HepG2 (cell line): ENCODE measurements at regions not wholly inside any gene's neighbourhood (a gene's known extent, or its start where the extent isn't known, plus 50 kb on each side); places are given as distances from the start of the nearest gene placed in this dataset.

Source experiments
- CHCHD3 ChIP-seq: sonication (generic); formaldehyde crosslinking; IDR thresholded peaks from 2 replicates; pipeline ENCODE4 v1.8.0; 2022; ENCODE audit warnings: mild to moderate bottlenecking, missing genetic modification reagents, moderate library complexity
- DNMT1 ChIP-seq: sonication (generic); formaldehyde crosslinking; IDR thresholded peaks from 2 replicates; pipeline ENCODE4 v1.5.1; 2020; ENCODE audit warnings: mild to moderate bottlenecking, missing genetic modification reagents
- KDM2A ChIP-seq: sonication (generic); formaldehyde crosslinking; IDR thresholded peaks from 2 replicates; pipeline ENCODE4 v1.4.0; 2020; ENCODE audit warnings: low read depth, missing genetic modification reagents, borderline replicate concordance
- MAFF ChIP-seq: IDR thresholded peaks from 2 replicates; pipeline ENCODE4 v1.6.1; 2011; ENCODE audit warnings: low read depth, low read length, improper control_type of control experiment
- MTF2 ChIP-seq: sonication (generic); formaldehyde crosslinking; IDR thresholded peaks from 2 replicates; pipeline ENCODE4 v1.5.0; 2020; ENCODE audit warnings: missing genetic modification reagents, borderline replicate concordance
- MZF1 ChIP-seq: sonication (generic); formaldehyde crosslinking; IDR thresholded peaks from 2 replicates; pipeline ENCODE4 v1.8.1; 2023; ENCODE audit warnings: mild to moderate bottlenecking, missing genetic modification reagents, borderline replicate concordance
- SIX1 ChIP-seq: sonication (generic); formaldehyde crosslinking; IDR thresholded peaks from 2 replicates; pipeline ENCODE4 v1.4.0; 2020; ENCODE audit warnings: missing genetic modification reagents, borderline replicate concordance
- SMYD3 ChIP-seq: sonication (generic); formaldehyde crosslinking; IDR thresholded peaks from 2 replicates; pipeline ENCODE4 v1.8.1; 2023; ENCODE audit warnings: mild to moderate bottlenecking, missing genetic modification reagents
- SSRP1 ChIP-seq: IDR thresholded peaks from 2 replicates; pipeline ENCODE4 v1.6.1; 2016; ENCODE audit warnings: control low read depth
- ZBTB3 ChIP-seq: sonication (generic); formaldehyde crosslinking; IDR thresholded peaks from 2 replicates; pipeline ENCODE4 v1.4.0; 2020; ENCODE audit warnings: low read depth, mild to moderate bottlenecking, moderate library complexity, missing genetic modification reagents, borderline replicate concordance
- ZNF326 ChIP-seq: sonication (generic); formaldehyde crosslinking; IDR thresholded peaks from 2 replicates; pipeline ENCODE4 v1.4.0; 2020; ENCODE audit warnings: missing genetic modification reagents, borderline replicate concordance
- ZNF33B ChIP-seq: sonication (generic); formaldehyde crosslinking; IDR thresholded peaks from 2 replicates; pipeline ENCODE4 v1.5.1; 2020; ENCODE audit warnings: mild to moderate bottlenecking, missing genetic modification reagents
- ZNF496 ChIP-seq: sonication (generic); formaldehyde crosslinking; IDR thresholded peaks from 2 replicates; pipeline ENCODE4 v1.8.1; 2023; ENCODE audit warnings: mild to moderate bottlenecking, moderate library complexity, missing genetic modification reagents; ENCODE audit not compliant: insufficient replicate concordance
- ZNF577 ChIP-seq: sonication (generic); formaldehyde crosslinking; IDR thresholded peaks from 2 replicates; pipeline ENCODE4 v1.4.0; 2020; ENCODE audit warnings: mild to moderate bottlenecking, low read depth, missing genetic modification reagents, borderline replicate concordance
- ZNF605 ChIP-seq: sonication (generic); formaldehyde crosslinking; IDR thresholded peaks from 2 replicates; pipeline ENCODE4 v1.8.0; 2022; ENCODE audit warnings: mild to moderate bottlenecking, missing genetic modification reagents
- ZSCAN9 ChIP-seq: IDR thresholded peaks from 2 replicates; pipeline ENCODE4 v1.6.1; 2016; ENCODE audit warnings: borderline replicate concordance
- TF ChIP-seq, protein P1 (sequence below): sonication (generic); formaldehyde crosslinking; IDR thresholded peaks from 2 replicates; pipeline ENCODE4 v1.9.0; 2021; ENCODE audit warnings: missing genetic modification reagents, mild to moderate bottlenecking, borderline replicate concordance
- TF ChIP-seq, protein P2 (sequence below): sonication (generic); formaldehyde crosslinking; IDR thresholded peaks from 2 replicates; pipeline ENCODE4 v1.5.1; 2020; ENCODE audit warnings: missing genetic modification reagents, mild to moderate bottlenecking, borderline replicate concordance
- TF ChIP-seq, protein P3 (sequence below): sonication (generic); formaldehyde crosslinking; conservative IDR thresholded peaks from 2 replicates; pipeline ENCODE4 v1.8.0; 2022; ENCODE audit warnings: low read depth, missing genetic modification reagents
- TF ChIP-seq, protein P4 (sequence below): sonication (generic); formaldehyde crosslinking; IDR thresholded peaks from 2 replicates; pipeline ENCODE4 v1.4.0; 2020; ENCODE audit warnings: missing genetic modification reagents
- TF ChIP-seq, protein P5 (sequence below): sonication (generic); formaldehyde crosslinking; IDR thresholded peaks from 2 replicates; pipeline ENCODE4 v1.8.1; 2022; ENCODE audit warnings: low read depth, mild to moderate bottlenecking, missing genetic modification reagents

DNA sequence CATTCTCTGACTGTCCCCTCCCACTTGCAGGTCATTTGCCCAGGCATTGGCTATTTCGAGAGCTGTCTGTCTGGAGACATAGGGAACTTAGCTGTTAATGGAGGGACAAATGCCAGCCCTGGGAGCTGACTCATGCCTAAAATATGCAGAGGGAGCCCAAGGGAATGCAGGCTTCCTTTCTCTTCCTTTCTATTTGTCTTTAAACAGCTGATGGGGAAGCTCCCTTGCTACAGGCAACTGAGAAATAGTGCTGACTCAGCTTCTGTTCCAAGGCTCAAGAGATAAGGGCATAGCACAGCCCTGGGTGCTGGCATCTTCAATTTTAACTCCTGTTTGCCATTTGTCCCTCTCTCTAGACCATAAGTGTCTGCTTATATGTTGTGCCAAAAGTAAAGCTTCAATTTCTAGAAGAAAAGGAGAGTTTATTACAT, 82.7 kb upstream of the C1GALT1 start (continued):
- TF ChIP-seq, protein P1, sequence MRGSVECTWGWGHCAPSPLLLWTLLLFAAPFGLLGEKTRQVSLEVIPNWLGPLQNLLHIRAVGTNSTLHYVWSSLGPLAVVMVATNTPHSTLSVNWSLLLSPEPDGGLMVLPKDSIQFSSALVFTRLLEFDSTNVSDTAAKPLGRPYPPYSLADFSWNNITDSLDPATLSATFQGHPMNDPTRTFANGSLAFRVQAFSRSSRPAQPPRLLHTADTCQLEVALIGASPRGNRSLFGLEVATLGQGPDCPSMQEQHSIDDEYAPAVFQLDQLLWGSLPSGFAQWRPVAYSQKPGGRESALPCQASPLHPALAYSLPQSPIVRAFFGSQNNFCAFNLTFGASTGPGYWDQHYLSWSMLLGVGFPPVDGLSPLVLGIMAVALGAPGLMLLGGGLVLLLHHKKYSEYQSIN (CRISPR knock-in tag): no peak
- no peak for TF ChIP-seq ZNF605
- no peak for TF ChIP-seq KDM2A (CRISPR knock-in tag)
- TF ChIP-seq SIX1 (CRISPR knock-in tag): no peak
- TF ChIP-seq, protein P2, sequence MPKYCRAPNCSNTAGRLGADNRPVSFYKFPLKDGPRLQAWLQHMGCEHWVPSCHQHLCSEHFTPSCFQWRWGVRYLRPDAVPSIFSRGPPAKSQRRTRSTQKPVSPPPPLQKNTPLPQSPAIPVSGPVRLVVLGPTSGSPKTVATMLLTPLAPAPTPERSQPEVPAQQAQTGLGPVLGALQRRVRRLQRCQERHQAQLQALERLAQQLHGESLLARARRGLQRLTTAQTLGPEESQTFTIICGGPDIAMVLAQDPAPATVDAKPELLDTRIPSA (CRISPR knock-in tag): no peak
- TF ChIP-seq ZSCAN9 (CRISPR knock-in tag): no peak
- TF ChIP-seq ZNF577 (CRISPR knock-in tag): no peak
- TF ChIP-seq MAFF: peak; percentile 100
- 0 out of 2 replicates have a peak, but pooled peaks have one; percentile 46 for TF ChIP-seq SSRP1 (CRISPR knock-in tag)
- TF ChIP-seq, protein P3, sequence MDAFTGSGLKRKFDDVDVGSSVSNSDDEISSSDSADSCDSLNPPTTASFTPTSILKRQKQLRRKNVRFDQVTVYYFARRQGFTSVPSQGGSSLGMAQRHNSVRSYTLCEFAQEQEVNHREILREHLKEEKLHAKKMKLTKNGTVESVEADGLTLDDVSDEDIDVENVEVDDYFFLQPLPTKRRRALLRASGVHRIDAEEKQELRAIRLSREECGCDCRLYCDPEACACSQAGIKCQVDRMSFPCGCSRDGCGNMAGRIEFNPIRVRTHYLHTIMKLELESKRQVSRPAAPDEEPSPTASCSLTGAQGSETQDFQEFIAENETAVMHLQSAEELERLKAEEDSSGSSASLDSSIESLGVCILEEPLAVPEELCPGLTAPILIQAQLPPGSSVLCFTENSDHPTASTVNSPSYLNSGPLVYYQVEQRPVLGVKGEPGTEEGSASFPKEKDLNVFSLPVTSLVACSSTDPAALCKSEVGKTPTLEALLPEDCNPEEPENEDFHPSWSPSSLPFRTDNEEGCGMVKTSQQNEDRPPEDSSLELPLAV (CRISPR knock-in tag): no peak
- TF ChIP-seq, protein P4, sequence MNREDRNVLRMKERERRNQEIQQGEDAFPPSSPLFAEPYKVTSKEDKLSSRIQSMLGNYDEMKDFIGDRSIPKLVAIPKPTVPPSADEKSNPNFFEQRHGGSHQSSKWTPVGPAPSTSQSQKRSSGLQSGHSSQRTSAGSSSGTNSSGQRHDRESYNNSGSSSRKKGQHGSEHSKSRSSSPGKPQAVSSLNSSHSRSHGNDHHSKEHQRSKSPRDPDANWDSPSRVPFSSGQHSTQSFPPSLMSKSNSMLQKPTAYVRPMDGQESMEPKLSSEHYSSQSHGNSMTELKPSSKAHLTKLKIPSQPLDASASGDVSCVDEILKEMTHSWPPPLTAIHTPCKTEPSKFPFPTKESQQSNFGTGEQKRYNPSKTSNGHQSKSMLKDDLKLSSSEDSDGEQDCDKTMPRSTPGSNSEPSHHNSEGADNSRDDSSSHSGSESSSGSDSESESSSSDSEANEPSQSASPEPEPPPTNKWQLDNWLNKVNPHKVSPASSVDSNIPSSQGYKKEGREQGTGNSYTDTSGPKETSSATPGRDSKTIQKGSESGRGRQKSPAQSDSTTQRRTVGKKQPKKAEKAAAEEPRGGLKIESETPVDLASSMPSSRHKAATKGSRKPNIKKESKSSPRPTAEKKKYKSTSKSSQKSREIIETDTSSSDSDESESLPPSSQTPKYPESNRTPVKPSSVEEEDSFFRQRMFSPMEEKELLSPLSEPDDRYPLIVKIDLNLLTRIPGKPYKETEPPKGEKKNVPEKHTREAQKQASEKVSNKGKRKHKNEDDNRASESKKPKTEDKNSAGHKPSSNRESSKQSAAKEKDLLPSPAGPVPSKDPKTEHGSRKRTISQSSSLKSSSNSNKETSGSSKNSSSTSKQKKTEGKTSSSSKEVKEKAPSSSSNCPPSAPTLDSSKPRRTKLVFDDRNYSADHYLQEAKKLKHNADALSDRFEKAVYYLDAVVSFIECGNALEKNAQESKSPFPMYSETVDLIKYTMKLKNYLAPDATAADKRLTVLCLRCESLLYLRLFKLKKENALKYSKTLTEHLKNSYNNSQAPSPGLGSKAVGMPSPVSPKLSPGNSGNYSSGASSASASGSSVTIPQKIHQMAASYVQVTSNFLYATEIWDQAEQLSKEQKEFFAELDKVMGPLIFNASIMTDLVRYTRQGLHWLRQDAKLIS (CRISPR knock-in tag): no peak
- TF ChIP-seq ZNF33B (CRISPR knock-in tag): no peak
- TF ChIP-seq ZBTB3 (CRISPR knock-in tag): no peak
- no peak for TF ChIP-seq DNMT1
- TF ChIP-seq SMYD3: no peak
- no peak for TF ChIP-seq ZNF496 (CRISPR knock-in tag)
- TF ChIP-seq, protein P5, sequence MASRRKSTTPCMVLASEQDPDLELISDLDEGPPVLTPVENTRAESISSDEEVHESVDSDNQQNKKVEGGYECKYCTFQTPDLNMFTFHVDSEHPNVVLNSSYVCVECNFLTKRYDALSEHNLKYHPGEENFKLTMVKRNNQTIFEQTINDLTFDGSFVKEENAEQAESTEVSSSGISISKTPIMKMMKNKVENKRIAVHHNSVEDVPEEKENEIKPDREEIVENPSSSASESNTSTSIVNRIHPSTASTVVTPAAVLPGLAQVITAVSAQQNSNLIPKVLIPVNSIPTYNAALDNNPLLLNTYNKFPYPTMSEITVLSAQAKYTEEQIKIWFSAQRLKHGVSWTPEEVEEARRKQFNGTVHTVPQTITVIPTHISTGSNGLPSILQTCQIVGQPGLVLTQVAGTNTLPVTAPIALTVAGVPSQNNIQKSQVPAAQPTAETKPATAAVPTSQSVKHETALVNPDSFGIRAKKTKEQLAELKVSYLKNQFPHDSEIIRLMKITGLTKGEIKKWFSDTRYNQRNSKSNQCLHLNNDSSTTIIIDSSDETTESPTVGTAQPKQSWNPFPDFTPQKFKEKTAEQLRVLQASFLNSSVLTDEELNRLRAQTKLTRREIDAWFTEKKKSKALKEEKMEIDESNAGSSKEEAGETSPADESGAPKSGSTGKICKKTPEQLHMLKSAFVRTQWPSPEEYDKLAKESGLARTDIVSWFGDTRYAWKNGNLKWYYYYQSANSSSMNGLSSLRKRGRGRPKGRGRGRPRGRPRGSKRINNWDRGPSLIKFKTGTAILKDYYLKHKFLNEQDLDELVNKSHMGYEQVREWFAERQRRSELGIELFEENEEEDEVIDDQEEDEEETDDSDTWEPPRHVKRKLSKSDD (CRISPR knock-in tag): no peak
- TF ChIP-seq ZNF326 (CRISPR knock-in tag): no peak
- TF ChIP-seq MTF2: no peak
- no peak for TF ChIP-seq CHCHD3 (CRISPR knock-in tag)
- TF ChIP-seq MZF1 (CRISPR knock-in tag): no peak
